ENCODE measurements at regions not wholly inside any gene's neighbourhood (a gene's known extent, or its start where the extent isn't known, plus 50 kb on each side); places are given as distances from the start of the nearest gene placed in this dataset.

DNA sequence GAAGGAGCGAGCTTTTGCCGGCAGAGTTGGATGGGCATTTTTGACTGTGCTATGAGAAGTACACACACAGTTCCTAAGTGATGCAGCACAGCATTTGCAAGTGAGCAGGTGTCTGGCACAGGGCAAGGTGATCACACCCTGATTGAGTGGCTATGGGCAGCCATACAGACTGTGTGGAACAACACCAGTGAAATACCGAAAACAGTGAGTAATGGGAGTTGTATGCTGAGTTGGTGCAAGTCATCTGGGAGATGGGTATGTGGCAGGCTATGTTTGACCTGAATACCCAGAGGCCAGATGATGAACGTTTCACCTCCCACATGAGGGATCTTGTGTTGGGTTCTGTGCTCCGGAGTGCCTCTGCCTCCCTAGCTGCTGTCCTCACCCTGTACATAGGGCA, 53.5 kb upstream of the TIPARP start:
- TF ChIP-seq, protein P1, sequence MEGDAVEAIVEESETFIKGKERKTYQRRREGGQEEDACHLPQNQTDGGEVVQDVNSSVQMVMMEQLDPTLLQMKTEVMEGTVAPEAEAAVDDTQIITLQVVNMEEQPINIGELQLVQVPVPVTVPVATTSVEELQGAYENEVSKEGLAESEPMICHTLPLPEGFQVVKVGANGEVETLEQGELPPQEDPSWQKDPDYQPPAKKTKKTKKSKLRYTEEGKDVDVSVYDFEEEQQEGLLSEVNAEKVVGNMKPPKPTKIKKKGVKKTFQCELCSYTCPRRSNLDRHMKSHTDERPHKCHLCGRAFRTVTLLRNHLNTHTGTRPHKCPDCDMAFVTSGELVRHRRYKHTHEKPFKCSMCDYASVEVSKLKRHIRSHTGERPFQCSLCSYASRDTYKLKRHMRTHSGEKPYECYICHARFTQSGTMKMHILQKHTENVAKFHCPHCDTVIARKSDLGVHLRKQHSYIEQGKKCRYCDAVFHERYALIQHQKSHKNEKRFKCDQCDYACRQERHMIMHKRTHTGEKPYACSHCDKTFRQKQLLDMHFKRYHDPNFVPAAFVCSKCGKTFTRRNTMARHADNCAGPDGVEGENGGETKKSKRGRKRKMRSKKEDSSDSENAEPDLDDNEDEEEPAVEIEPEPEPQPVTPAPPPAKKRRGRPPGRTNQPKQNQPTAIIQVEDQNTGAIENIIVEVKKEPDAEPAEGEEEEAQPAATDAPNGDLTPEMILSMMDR (IDR thresholded peaks at IDR 0.05; ENCODE audit: partially characterized antibody, unreplicated experiment), result no peak
- Mint-ChIP-seq H3K4me1 (ENCODE audit: low read depth, unreplicated experiment) (no peaks in the 10 kb centered on the region), H3K36me3 (ENCODE audit: unreplicated experiment) (no peaks in the 10 kb centered on the region), H3K27ac (ENCODE audit: unreplicated experiment) (no peak overlapping the region), H3K27me3 (ENCODE audit: unreplicated experiment) (peaks cover 2% of the 10 kb centered on the region), H3K9me3 (ENCODE audit: unreplicated experiment) (peaks cover 3% of the 10 kb centered on the region), H3K4me3 (ENCODE audit: unreplicated experiment) (no peak overlapping the region)
- DNase-seq, result no peak

DNA sequence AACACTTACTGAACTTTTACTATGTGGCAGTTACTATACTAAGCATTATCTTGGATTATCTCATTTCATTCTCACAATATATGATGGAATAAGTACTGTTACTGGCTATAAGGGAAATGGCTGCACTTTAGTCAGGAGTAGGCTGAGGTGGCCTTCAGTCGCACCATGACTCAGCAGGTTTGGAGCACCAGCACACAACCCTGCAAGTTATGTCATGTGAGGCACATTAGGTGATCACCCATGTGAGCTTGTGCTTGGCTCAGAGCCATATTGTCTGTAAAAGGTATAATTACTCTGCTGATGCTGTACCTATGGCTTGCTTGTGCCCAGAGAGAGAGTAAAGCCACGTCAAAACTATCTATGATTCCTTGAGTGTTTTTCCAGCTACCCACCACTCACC, 54.1 kb upstream of the TIPARP start:
- no peak overlapping the region for H3K27ac Mint-ChIP-seq (ENCODE audit: unreplicated experiment)
- H3K4me1 Mint-ChIP-seq (ENCODE audit: low read depth, unreplicated experiment), result no peaks in the 10 kb centered on the region
- H3K4me3 Mint-ChIP-seq (ENCODE audit: unreplicated experiment), result no peak overlapping the region

DNA sequence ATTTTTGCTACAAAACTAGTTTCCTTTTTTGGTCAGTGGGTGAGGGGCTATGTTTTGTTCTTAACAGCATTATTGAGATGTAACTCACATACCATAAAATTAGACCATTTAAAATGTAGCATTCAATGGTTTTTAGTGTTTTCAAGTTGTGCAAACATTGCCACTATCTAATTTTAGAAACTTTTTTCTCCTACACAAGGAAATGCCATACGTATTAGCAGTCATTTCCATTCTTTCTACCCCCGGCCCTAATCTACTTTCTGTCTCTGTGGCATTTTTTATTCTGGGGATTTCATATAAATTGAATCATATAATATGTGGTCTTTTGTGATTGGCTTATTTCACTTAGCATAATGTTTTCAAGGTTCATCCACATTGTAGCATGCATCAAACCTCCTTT, 55.0 kb upstream of the TIPARP start:
- H3K4me3 Mint-ChIP-seq (ENCODE audit: unreplicated experiment), result no peak overlapping the region
- DNase-seq, result no peak
- TF ChIP-seq, protein P1 (IDR thresholded peaks at IDR 0.05; ENCODE audit: partially characterized antibody, unreplicated experiment), result no peak

More for the DNA sequence above, 54.1 kb upstream of the TIPARP start:
- TF ChIP-seq, protein P1 (IDR thresholded peaks at IDR 0.05; ENCODE audit: partially characterized antibody, unreplicated experiment), result no peak
- H3K27me3 Mint-ChIP-seq (ENCODE audit: unreplicated experiment), result peaks cover 2% of the 10 kb centered on the region
- peaks cover 3% of the 10 kb centered on the region for H3K9me3 Mint-ChIP-seq (ENCODE audit: unreplicated experiment)
- H3K36me3 Mint-ChIP-seq (ENCODE audit: unreplicated experiment), result no peaks in the 10 kb centered on the region
- DNase-seq, result no peak

DNA sequence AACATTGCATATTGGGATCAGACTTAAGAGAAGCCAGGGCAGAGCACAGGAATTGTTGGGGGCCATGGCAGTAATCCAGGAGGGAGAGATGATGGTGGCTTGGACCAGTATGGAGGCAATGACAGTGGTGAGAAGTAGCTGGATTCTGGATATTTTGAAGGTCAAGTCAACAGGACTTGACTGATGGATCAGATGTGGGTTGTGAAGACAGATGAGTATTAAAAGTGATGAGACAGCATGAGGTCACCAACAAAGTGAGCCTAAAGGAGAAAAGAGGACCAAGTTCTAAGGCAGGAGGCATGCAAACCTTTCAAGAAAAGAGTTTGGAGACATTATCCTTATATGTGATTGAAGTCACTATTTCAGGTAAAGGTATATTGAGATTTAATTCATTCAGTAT, 56.6 kb upstream of the TIPARP start:
- no peaks in the 10 kb centered on the region for H3K9me3 Mint-ChIP-seq (ENCODE audit: unreplicated experiment)
- H3K4me3 Mint-ChIP-seq (ENCODE audit: unreplicated experiment), result no peak overlapping the region
- DNase-seq, result no peak
- no peak overlapping the region for H3K27ac Mint-ChIP-seq (ENCODE audit: unreplicated experiment)
- no peaks in the 10 kb centered on the region for H3K27me3 Mint-ChIP-seq (ENCODE audit: unreplicated experiment)
- H3K36me3 Mint-ChIP-seq (ENCODE audit: unreplicated experiment), result no peaks in the 10 kb centered on the region
- H3K4me1 Mint-ChIP-seq (ENCODE audit: low read depth, unreplicated experiment), result no peaks in the 10 kb centered on the region
- TF ChIP-seq, protein P1 (IDR thresholded peaks at IDR 0.05; ENCODE audit: partially characterized antibody, unreplicated experiment), result no peak

More for the DNA sequence above, 55.0 kb upstream of the TIPARP start:
- Mint-ChIP-seq H3K27ac (ENCODE audit: unreplicated experiment) (no peak overlapping the region), H3K27me3 (ENCODE audit: unreplicated experiment) (no peaks in the 10 kb centered on the region), H3K36me3 (ENCODE audit: unreplicated experiment) (no peaks in the 10 kb centered on the region), H3K9me3 (ENCODE audit: unreplicated experiment) (peaks cover 3% of the 10 kb centered on the region), H3K4me1 (ENCODE audit: low read depth, unreplicated experiment) (no peaks in the 10 kb centered on the region)

DNA sequence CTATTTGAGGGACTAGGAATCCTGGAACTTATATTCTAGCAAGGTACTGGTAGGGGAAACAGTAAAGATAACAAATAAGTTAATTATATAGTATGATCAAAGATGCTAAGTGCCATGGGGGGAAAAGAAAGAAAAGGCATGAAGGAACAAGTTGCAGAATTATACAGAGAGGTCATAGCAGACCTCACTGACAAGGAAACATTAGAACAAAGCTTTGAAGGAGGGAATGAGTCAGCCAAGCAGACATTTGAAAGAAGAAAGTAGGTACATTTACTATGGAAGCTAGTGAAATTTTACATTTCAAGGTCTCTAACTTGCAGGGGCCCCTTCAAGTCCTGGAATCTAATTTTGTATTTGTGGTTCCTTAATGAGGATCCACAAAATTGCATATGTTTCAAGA, 57.2 kb upstream of the TIPARP start:
- Mint-ChIP-seq H3K4me1 (ENCODE audit: low read depth, unreplicated experiment) (no peaks in the 10 kb centered on the region), H3K27ac (ENCODE audit: unreplicated experiment) (no peak overlapping the region), H3K9me3 (ENCODE audit: unreplicated experiment) (no peaks in the 10 kb centered on the region), H3K27me3 (ENCODE audit: unreplicated experiment) (no peaks in the 10 kb centered on the region), H3K4me3 (ENCODE audit: unreplicated experiment) (no peak overlapping the region), H3K36me3 (ENCODE audit: unreplicated experiment) (no peaks in the 10 kb centered on the region)
- TF ChIP-seq, protein P1 (IDR thresholded peaks at IDR 0.05; ENCODE audit: partially characterized antibody, unreplicated experiment), result no peak
- DNase-seq, result no peak

Measured in glutamatergic neuron (in vitro differentiated cells).